Mesenchymal stem cell (in vitro differentiated cells and primary cell): ENCODE measurements at regions not wholly inside any gene's neighbourhood (a gene's known extent, or its start where the extent isn't known, plus 50 kb on each side); places are given as distances from the start of the nearest gene placed in this dataset.

Source experiments
- DNase-seq: peaks from one replicate; pipeline ENCODE4 v3.0.0-alpha.2; 2013
- H2AFZ ChIP-seq: one replicate; pipeline ENCODE4 v1.6.1; 2013; ENCODE audit warnings: low read depth, mild to moderate bottlenecking, control low read depth, inconsistent platforms, low read length, moderate library complexity
- H2AK5ac ChIP-seq: 2 replicates; pipeline ENCODE4 v1.6.1; 2013; ENCODE audit warnings: low read length, moderate library complexity, mild to moderate bottlenecking, inconsistent platforms; ENCODE audit not compliant: severe bottlenecking
- H2BK120ac ChIP-seq: one replicate; pipeline ENCODE4 v1.6.1; 2013; ENCODE audit warnings: low read depth, mild to moderate bottlenecking, inconsistent platforms, low read length, moderate library complexity
- H2BK12ac ChIP-seq, 2 experiments: one replicate each; pipeline ENCODE4 v1.6.1; 2013; ENCODE audit warnings: inconsistent platforms in 2 of 2, low read length in 2 of 2, mild to moderate bottlenecking in 2 of 2, moderate library complexity in 2 of 2, control low read depth in 1 of 2
- H2BK15ac ChIP-seq: one replicate; pipeline ENCODE4 v1.6.1; 2013; ENCODE audit warnings: mild to moderate bottlenecking, low read depth, inconsistent platforms; ENCODE audit not compliant: poor library complexity, severe bottlenecking
- H2BK5ac ChIP-seq: 2 replicates; pipeline ENCODE4 v1.6.1; 2013; ENCODE audit warnings: low read depth, mild to moderate bottlenecking, low read length, control low read depth, inconsistent platforms; ENCODE audit not compliant: poor library complexity, severe bottlenecking
- H3K14ac ChIP-seq, 2 experiments: one replicate each; pipeline ENCODE4 v1.6.1; 2013; ENCODE audit warnings: inconsistent platforms in 2 of 2, low read length in 2 of 2, control low read depth in 1 of 2, mild to moderate bottlenecking in 1 of 2, moderate library complexity in 1 of 2
- H3K18ac ChIP-seq, 2 experiments: one replicate each; pipeline ENCODE4 v1.6.1; 2013; ENCODE audit warnings: inconsistent platforms in 2 of 2, low read length in 2 of 2, control low read depth in 1 of 2, low read depth in 1 of 2, mild to moderate bottlenecking in 1 of 2
- H3K23ac ChIP-seq, 2 experiments: one replicate each; pipeline ENCODE4 v1.6.1; 2013; ENCODE audit warnings: inconsistent platforms in 2 of 2, low read length in 2 of 2, mild to moderate bottlenecking in 2 of 2, moderate library complexity in 2 of 2, control low read depth in 1 of 2
- H3K27ac ChIP-seq: 2 replicates; pipeline ENCODE4 v1.5.1; 2013; ENCODE audit warnings: mild to moderate bottlenecking, moderate library complexity, low read length, control low read depth, inconsistent platforms; ENCODE audit not compliant: poor library complexity, severe bottlenecking
- H3K27me3 ChIP-seq, 2 experiments: 2 replicates each; pipeline versions ENCODE4 v1.6.1 to v1.7.0; 2013; ENCODE audit warnings: low read length in 2 of 2, mild to moderate bottlenecking in 2 of 2, moderate library complexity in 2 of 2, control low read depth in 1 of 2, inconsistent platforms in 1 of 2; ENCODE audit not compliant: control insufficient read depth in 1 of 2, insufficient read depth in 1 of 2
- H3K36me3 ChIP-seq, 2 experiments: 2 replicates each; pipeline versions ENCODE4 v1.6.1 to v1.7.0; 2013; ENCODE audit warnings: low read length in 2 of 2, control low read depth in 1 of 2, inconsistent platforms in 1 of 2, low read depth in 1 of 2, mild to moderate bottlenecking in 1 of 2; ENCODE audit not compliant: insufficient read depth in 2 of 2, control insufficient read depth in 1 of 2
- H3K4ac ChIP-seq, 2 experiments: one replicate each; pipeline ENCODE4 v1.6.1; 2013; ENCODE audit warnings: inconsistent platforms in 2 of 2, low read length in 2 of 2, mild to moderate bottlenecking in 2 of 2, moderate library complexity in 2 of 2, control low read depth in 1 of 2, low read depth in 1 of 2
- H3K4me1 ChIP-seq: 2 replicates; pipeline ENCODE4 v1.6.1; 2013; ENCODE audit warnings: low read depth, low read length, control low read depth; ENCODE audit not compliant: control insufficient read depth, insufficient read depth
- H3K4me2 ChIP-seq: 2 replicates; pipeline ENCODE4 v1.6.1; 2013; ENCODE audit warnings: low read length, mild to moderate bottlenecking, inconsistent platforms; ENCODE audit not compliant: poor library complexity, severe bottlenecking
- H3K4me3 ChIP-seq, 2 experiments: 2 replicates each; pipeline versions ENCODE4 v1.5.1 to v1.7.0; 2013; ENCODE audit warnings: low read length in 2 of 2, mild to moderate bottlenecking in 2 of 2, control low read depth in 1 of 2, low read depth in 1 of 2; ENCODE audit not compliant: insufficient read depth in 1 of 2
- H3K79me1 ChIP-seq: replicated peaks from 2 replicates; pipeline ENCODE4 v1.6.1; 2013; ENCODE audit warnings: mild to moderate bottlenecking, control low read depth, low read length, inconsistent platforms; ENCODE audit not compliant: poor library complexity, severe bottlenecking
- H3K9ac ChIP-seq: 2 replicates; pipeline ENCODE4 v1.7.0; 2013; ENCODE audit warnings: mild to moderate bottlenecking, low read length, moderate library complexity
- H3K9me3 ChIP-seq: 2 replicates; pipeline ENCODE4 v1.7.0; 2013; ENCODE audit warnings: mild to moderate bottlenecking, low read length; ENCODE audit not compliant: control insufficient read depth
- H4K8ac ChIP-seq: one replicate; pipeline ENCODE4 v1.6.1; 2013; ENCODE audit warnings: inconsistent platforms, mild to moderate bottlenecking, low read length, moderate library complexity
- H4K91ac ChIP-seq: one replicate; pipeline ENCODE4 v1.6.1; 2013; ENCODE audit warnings: mild to moderate bottlenecking, low read length, inconsistent platforms
- WGBS: methylation state at CpG from one replicate; pipeline ENCODE4 v1.1.7; 2013; ENCODE audit warnings: mixed read lengths; 5-methylcytosine and 5-hydroxymethylcytosine counted together

GRCh38 chr16:5884996-5885395 lies 787.4 kb upstream of the EEF2KMT start:
- Histone ChIP-seq H3K18ac (no peak overlapping the region), H2AK5ac (no peak overlapping the region), H3K36me3 (no peaks in the 10 kb centered on the region), H3K27ac (no peak overlapping the region), H2BK120ac (no peak overlapping the region), H3K4me3 (no peak overlapping the region), H3K79me1 (no peaks in the 10 kb centered on the region), H3K9ac (no peak overlapping the region), H3K4me1 (no peaks in the 10 kb centered on the region), H4K91ac (no peak overlapping the region), H3K27me3 (no peaks in the 10 kb centered on the region), H3K4me2 (no peak overlapping the region), H2BK12ac (no peak overlapping the region), H4K8ac (no peak overlapping the region), H2BK5ac (no peak overlapping the region), H3K14ac (no peak overlapping the region), H3K9me3 (peaks cover 6% of the 10 kb centered on the region), H3K23ac (no peak overlapping the region), H3K4ac (no peak overlapping the region), H2BK15ac (no peak overlapping the region), H2AFZ (no peak overlapping the region)
- no peak for DNase-seq
- 48% methylated on average over 2 of the region's 5 CpGs for WGBS

DNA sequence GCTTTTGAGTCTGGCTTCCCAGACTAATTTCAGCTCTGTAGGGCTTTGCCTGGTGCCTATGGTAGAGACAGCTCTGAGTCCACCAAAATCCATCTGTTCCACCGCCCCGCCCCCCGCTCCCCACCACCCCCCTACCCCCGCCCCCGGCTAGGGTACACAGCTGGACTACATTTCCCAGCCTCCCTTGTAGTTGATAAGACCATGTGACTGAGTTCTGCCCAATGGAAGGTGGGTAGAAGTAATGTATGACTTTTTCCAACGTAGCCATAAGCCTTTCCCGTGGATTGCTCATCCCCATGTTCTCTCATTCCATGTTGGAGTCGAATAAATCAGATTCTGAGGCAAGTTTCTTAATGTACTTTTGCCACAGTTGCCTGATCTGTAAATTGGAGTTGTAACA lies 786.7 kb upstream of the EEF2KMT start:
- WGBS: 77% methylated on average over 4 of the region's 8 CpGs
- Histone ChIP-seq H3K18ac (no peak overlapping the region), H3K14ac (no peak overlapping the region), H2BK5ac (no peak overlapping the region), H3K27me3 (no peaks in the 10 kb centered on the region), H3K9me3 (peaks cover 6% of the 10 kb centered on the region), H3K4ac (no peak overlapping the region), H3K79me1 (no peaks in the 10 kb centered on the region), H2BK12ac (no peak overlapping the region), H2BK15ac (no peak overlapping the region), H3K23ac (no peak overlapping the region), H2BK120ac (no peak overlapping the region), H2AK5ac (no peak overlapping the region), H3K4me1 (no peaks in the 10 kb centered on the region), H3K4me2 (no peak overlapping the region), H2AFZ (no peak overlapping the region), H3K9ac (no peak overlapping the region), H3K27ac (no peak overlapping the region), H4K8ac (no peak overlapping the region), H4K91ac (no peak overlapping the region), H3K36me3 (no peaks in the 10 kb centered on the region), H3K4me3 (no peak overlapping the region)
- DNase-seq: no peak

DNA sequence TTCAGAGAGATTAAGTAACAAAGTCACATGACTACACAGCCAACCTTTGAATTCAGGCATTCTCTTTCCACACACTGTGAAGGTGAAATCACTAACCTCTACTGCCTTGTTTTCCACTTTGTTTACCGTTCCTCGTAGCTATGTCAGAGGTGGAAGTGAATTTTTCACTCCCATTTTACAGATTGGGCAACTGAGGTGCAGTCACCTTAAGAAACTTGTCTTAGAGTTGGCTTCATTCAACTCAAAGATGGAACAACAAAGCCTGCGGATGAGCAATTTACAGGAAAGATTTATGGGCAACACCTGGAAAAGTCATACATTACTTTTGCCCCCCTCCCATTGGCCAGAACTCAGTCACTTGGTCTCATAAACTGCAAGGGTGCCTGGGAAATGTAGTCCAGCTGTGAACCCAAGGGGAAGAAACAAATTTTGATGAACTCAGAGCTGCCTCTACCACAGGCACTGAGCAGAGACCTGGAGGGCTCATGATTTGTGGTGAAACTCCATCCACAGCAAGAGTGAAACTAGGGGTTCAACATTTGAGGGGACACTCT lies 784.6 kb upstream of the EEF2KMT start:
- no peaks in the 10 kb centered on the region for H3K79me1 ChIP-seq
- no peak overlapping the region for H2BK15ac ChIP-seq
- H3K23ac ChIP-seq: no peak overlapping the region
- H3K14ac ChIP-seq: no peak overlapping the region
- no peak overlapping the region for H3K9ac ChIP-seq
- peaks cover 6% of the 10 kb centered on the region for H3K9me3 ChIP-seq
- H2BK5ac ChIP-seq: no peak overlapping the region
- no peak overlapping the region for H2BK12ac ChIP-seq
- no peak for DNase-seq
- no peaks in the 10 kb centered on the region for H3K36me3 ChIP-seq
- H3K4ac ChIP-seq: no peak overlapping the region
- H4K91ac ChIP-seq: no peak overlapping the region
- no peak overlapping the region for H3K27ac ChIP-seq
- no peak overlapping the region for H2AFZ ChIP-seq
- H3K4me2 ChIP-seq: no peak overlapping the region
- 85% methylated on average over 3 of the region's 3 CpGs for WGBS
- no peak overlapping the region for H3K4me3 ChIP-seq
- no peaks in the 10 kb centered on the region for H3K27me3 ChIP-seq
- no peak overlapping the region for H2AK5ac ChIP-seq
- H3K4me1 ChIP-seq: no peaks in the 10 kb centered on the region
- H3K18ac ChIP-seq: no peak overlapping the region
- H2BK120ac ChIP-seq: no peak overlapping the region
- H4K8ac ChIP-seq: no peak overlapping the region

GRCh38 chr16:5875416-5875815 lies 777.8 kb upstream of the EEF2KMT start:
- H3K9ac ChIP-seq: no peak overlapping the region
- no peak overlapping the region for H4K91ac ChIP-seq
- no peak overlapping the region for H2AFZ ChIP-seq
- no peak overlapping the region for H3K18ac ChIP-seq
- H3K27ac ChIP-seq: no peak overlapping the region
- H3K4ac ChIP-seq: no peak overlapping the region
- H4K8ac ChIP-seq: no peak overlapping the region
- H3K4me1 ChIP-seq: no peaks in the 10 kb centered on the region
- no peaks in the 10 kb centered on the region for H3K9me3 ChIP-seq
- no peak for DNase-seq
- H2AK5ac ChIP-seq: no peak overlapping the region
- no peak overlapping the region for H2BK5ac ChIP-seq
- H2BK15ac ChIP-seq: no peak overlapping the region
- H2BK12ac ChIP-seq: no peak overlapping the region
- no peak overlapping the region for H3K4me2 ChIP-seq
- H3K4me3 ChIP-seq: no peak overlapping the region
- no peaks in the 10 kb centered on the region for H3K27me3 ChIP-seq
- H3K79me1 ChIP-seq: no peaks in the 10 kb centered on the region
- H3K14ac ChIP-seq: no peak overlapping the region
- no peak overlapping the region for H3K23ac ChIP-seq
- no peak overlapping the region for H2BK120ac ChIP-seq
- H3K36me3 ChIP-seq: no peaks in the 10 kb centered on the region
- WGBS: 72% methylated on average over 3 of the region's 5 CpGs
